Hypothalamus (tissue), 51 donors: ENCODE measurements at regions not wholly inside any gene's neighbourhood (a gene's known extent, or its start where the extent isn't known, plus 50 kb on each side); places are given as distances from the start of the nearest gene placed in this dataset.

Source experiments
- DNase-seq, 51 donors: peaks; one replicate each; lab custom pipeline; 2025; lab: John Stamatoyannopoulos, UW

- DNase-seq: peak in 2 of 51 donors; percentile 1 to 10
These were observed 353.0 kb downstream of the PLOD2 start for GRCh38 chr3:145807990-145808389.

- DNase-seq: no peak
These were observed 348.6 kb downstream of the PLOD2 start for GRCh38 chr3:145812391-145812790.

DNA sequence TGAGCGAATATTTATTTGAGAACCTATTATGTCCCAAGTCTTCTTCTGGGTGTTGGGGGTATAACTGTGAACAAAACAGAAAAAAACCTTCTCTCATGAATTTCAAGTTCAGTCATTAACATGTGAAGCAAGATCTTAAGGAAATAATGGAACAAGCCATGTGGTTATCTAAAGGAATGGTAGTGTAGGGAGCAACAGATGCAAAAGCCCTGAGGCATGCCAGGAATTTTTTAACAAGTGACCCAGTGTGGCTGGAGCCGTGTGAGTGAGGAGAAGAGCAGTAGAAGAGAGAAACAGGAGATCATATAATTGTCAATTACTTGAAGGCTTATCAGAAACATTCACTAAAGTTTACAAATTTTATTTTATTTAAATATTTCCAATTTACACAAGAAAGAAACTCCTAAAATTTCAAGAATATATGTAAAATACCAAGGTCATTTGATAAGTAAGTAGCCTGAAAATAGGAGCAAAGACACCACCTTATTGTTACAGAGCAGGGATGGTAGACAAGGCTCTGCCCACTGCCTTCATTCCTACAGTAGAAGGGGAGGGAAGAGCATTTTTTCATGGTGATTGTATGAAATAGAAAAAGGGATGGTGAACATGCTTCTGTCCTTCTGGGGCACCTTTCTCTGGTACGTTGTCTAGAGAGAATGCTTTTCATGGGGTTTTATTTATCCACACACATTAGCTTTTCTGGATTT is 345.1 kb downstream of the PLOD2 start:
- DNase-seq: no peak

DNA sequence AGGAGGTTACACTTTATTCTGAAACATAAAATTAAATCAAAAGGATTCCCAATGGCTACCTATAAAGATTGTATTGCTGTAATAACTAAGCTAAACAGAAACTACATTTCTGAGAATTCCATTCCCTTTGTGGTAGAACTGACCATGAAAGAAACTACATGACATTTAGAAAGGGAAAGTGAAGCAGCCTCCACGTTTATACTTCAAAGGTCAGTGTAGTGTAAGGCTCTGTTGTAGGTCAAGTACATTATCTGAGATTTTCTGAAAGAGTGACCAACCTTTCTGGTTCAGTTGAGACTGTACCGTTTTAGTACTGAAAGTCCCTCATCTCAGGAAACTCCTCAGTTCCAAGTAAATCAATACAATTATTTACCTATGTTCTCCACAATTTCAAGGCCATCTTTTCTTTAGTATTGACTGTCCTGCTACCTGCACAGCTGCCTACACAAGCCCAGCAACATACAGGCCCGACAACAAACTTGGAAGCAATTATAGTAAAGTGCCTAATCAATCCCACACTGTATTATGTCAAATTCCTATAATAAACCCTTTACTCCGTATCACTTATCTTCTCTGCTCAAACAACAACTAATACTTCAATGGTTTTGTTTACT is 343.0 kb downstream of the PLOD2 start:
- DNase-seq: no peak

DNA sequence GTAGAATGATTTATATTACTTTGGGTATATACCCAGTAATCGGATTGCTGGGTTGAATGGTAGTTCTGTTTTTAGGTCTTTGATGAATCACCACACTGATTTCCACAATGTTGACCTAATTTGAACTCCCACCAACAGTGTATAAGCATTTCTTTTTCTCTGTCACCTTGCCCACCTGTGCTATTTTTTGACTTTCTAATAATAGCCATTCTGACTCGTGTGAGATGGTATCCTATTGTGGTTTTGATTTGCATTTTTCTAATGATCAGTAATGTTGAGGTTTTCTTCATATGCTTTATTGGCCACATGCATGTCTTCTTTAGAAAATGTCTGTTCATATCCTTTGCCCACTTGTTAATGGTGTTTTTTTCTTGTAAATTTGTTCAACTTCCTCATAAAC is 340.8 kb downstream of the PLOD2 start:
- DNase-seq: no peak

DNA sequence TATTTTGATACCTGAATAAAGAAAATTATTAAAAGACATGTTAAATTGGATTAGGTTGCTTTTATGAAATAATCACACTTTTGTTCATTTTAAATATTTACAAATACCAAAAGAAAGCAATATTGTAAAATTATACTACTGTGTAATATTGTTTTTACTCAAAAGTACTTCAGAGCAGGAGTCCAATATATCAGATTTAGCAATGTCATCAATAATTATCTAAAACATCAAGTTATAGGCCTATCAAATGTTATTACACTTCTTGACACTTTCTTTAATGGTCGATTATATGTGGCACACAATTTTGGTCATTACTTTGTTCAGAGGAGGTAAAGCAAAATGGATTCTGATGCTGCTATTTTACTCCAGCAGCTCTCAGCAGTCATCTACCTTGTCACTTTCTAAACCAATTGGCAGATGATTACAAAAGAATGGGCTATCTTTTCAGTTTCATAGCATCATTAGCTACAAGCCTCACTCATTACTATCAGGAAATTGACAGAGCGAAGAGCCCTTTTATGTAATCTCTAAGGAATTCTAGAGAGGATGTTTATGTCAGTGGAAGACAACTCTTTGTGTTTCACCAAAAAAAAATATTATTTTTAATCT is 318.6 kb downstream of the PLOD2 start:
- no peak for DNase-seq

DNA sequence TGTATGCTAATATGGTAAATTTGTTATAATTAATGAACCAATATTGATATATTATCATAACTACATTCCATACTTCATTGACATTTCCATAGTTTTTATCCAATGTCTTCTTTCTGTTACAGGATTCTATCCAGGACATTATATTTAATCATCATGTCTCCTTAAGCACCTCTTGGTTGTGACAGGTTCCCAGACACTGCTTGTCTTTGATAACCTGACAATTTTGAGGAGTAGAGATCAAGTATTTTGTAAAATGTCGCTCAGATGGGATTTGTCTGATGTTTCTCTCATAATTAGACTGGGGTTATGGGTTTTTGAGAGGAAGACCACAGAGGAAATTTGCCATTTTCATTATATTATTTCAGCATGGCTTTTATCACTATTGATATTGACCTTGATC is 317.4 kb downstream of the PLOD2 start:
- DNase-seq: no peak

DNA sequence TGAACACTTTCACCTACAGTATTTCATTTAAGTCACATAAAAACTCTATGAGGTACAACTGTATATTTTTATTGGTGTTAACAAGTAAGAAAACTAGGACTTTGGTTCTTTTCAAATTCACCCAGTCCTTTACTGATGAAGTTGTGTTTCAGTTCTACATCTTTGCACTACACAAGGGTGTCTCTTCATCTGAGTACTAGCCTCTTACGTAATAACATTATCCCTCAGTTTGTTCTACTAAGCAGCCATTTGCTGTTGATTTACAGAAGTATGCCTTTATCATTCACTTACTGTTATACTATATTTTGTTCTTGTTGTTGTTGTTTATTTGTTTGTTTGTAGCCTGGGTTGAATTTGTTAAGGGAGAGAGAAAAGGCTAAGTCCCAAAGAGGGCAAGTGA is 311.9 kb downstream of the PLOD2 start:
- no peak for DNase-seq

- DNase-seq: no peak
These were observed 306.5 kb downstream of the PLOD2 start for GRCh38 chr3:145854499-145854898.

GRCh38 chr3:145857956-145858355 is 303.0 kb downstream of the PLOD2 start:
- DNase-seq: no peak

DNA sequence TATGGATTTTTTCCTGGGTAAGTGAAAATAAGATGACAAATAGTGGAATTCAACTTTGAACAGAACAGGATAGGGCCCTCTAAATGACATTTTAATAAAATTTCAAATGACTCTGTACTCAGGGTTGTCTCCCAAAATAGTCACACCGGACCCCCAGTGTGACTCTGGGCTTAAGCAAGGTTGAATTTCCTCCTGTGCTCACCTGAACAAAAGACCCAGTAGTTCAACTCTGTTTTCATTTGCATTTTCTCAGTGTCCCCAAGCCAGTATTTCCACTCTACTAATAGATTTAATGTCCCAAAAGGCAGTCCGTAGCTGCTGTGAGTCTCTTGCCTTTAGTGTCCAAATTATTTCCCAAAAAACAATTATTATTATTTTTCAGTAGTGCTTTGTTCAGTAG is 296.6 kb downstream of the PLOD2 start:
- DNase-seq: no peak

GRCh38 chr3:145865399-145866018 is 295.5 kb downstream of the PLOD2 start:
- DNase-seq: no peak

DNA sequence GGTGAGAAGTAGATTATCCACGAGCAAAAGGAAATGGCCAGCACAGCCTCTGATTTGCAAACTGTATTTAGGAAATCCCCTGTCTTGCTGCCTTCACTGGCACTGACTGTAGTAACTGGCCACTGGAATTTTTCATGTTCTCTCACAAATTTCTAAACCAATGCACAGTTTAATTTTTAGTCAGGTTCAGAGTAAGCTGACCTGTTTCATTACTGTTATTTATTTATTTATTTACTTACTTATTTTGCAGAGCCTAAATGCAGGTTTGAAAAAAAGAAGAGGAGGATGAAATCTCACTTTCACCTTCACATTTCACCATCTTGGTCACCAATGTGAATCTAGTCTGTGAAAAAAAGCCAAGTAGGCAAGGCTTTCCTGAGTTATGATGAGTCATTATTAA is 291.0 kb downstream of the PLOD2 start:
- no peak for DNase-seq

DNA sequence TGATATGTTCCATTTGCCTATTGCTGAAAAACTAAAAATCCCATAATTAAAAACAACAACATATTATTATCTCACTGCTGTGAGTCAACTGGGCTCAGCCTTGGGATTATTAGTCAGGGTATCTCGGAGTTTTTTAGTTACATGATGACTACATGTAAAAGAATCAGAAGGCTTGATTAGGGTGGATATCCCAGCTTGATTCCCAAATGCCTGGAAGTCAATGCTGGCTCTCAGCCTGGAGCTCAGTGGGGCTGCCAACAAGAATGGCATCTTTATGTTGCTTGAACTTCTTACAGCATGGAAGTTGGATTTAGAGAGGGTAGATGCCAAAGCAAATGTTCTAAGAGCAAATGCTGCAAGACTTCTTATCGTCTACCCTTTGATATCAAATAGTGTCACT is 278.5 kb downstream of the PLOD2 start:
- DNase-seq: no peak

DNA sequence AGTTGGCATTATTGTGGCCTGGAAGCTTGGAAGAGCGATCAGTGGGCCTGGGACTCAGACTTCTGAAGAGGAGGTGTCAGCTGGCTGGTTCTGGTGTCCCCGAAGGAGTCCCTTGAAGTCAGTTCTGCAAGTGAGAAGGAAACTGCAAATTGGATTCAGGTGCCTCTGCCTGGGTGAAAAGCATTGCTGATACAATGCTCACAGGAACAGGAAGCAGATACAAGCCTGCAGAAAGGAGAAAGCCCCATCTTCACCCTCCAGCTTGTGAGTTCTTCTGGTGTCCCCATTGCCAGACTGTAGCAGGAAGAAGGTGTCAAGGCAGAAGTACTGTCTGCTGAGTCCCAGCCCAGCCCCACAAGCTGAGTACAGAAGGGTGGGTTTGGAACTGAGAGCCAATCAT is 271.3 kb downstream of the PLOD2 start:
- DNase-seq: no peak

DNA sequence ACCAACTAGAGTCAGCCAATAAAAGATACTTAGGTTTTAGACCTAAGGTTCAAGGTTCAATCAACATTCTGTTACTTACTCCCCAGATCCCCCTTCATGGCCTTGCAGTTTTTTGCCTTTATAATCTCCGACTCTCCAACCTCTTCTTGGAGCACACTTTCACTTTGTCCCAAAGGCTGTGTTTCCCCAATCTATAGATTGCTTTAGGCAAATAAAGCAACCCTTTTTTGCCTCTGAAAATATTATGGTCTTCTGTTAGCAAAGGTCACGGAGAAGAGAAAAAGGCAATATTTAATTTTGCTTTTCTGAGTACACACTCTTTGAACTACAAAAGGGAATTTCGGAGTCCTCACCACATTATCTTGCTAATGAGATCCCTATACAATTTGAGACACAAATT is 268.1 kb downstream of the PLOD2 start:
- DNase-seq: no peak

DNA sequence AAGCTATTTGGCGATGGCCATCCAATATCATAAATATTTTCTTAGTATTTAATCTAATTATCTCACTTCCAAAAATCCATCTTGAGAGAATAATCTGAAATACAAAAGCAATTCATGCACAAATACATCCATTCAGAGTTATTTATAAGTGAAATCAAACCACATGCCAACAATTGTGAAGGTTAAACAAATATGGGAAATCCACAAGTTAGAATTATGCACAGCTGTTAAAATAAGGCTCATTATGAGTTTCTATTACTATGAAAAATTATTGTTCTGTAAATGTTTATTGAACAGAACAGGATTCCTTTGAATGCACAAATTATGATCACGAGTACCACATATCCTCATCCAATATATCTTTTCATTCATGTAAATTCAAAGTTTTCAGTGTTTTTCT is 267.7 kb downstream of the PLOD2 start:
- DNase-seq: no peak

GRCh38 chr3:145898487-145898886 is 262.5 kb downstream of the PLOD2 start:
- no peak for DNase-seq

DNA sequence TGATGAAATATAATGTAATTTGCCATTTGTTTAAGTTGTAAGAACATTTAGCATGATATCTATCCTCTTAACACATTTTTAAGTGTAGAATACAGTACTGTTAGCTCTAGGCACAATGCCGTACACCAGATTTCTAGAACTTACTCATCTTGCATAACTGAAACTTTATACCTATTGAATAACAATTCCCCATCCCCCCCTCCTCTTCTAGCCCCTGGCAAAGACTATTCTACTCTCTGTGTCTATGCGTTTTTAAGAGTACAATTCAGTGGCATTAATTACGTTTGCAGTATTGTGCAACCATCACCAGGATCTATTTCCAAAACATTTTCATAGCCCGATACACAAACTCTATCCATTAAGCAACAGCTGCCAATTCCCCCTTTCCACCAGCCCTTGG is 261.7 kb downstream of the PLOD2 start:
- no peak for DNase-seq

DNA sequence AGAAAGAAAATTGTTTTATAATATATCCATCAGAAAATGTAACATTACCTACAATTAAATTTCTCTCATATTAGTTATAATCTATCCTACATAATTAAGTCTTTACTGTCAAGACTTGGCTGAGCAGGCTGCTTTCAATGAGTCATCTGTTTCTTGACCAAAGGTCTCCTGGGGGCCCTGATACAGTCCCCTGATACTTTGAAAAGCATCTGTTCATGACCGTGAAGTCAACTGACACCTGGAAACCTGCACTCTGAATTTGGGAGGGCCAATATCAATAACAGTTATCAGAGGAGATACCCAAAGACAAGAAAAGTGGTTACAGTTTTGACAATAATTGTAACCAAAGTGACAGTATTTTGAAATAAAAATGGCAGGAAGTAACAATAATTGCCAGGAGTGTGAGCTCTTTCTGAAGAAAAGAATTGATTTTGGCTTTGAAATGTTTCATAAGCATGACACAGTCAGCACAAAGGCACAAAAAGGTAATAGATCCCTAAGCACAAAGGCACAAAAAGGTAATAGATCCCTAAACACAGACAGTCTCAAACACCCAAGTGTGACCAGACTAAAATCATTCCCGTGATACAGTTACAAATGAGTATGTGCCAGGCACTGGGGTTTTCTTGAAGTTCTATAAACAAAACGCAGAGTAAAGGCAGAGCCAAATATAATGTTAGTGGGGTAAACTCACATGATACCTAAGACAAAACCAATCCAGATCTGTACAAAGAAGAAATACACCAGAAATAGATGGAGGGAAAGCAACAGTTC is 260.7 kb downstream of the PLOD2 start:
- DNase-seq: no peak

- no peak for DNase-seq
These were observed 258.8 kb downstream of the PLOD2 start for GRCh38 chr3:145902166-145902565.
